NCI-H2171 treated with DMSO at 0.1 percent for 48 hours (cell line): ENCODE measurements at regions not wholly inside any gene's neighbourhood (a gene's known extent, or its start where the extent isn't known, plus 50 kb on each side); places are given as distances from the start of the nearest gene placed in this dataset.

Source experiments
- DNase-seq: peaks from one replicate; lab custom pipeline; 2025; lab: John Stamatoyannopoulos, UW

DNA sequence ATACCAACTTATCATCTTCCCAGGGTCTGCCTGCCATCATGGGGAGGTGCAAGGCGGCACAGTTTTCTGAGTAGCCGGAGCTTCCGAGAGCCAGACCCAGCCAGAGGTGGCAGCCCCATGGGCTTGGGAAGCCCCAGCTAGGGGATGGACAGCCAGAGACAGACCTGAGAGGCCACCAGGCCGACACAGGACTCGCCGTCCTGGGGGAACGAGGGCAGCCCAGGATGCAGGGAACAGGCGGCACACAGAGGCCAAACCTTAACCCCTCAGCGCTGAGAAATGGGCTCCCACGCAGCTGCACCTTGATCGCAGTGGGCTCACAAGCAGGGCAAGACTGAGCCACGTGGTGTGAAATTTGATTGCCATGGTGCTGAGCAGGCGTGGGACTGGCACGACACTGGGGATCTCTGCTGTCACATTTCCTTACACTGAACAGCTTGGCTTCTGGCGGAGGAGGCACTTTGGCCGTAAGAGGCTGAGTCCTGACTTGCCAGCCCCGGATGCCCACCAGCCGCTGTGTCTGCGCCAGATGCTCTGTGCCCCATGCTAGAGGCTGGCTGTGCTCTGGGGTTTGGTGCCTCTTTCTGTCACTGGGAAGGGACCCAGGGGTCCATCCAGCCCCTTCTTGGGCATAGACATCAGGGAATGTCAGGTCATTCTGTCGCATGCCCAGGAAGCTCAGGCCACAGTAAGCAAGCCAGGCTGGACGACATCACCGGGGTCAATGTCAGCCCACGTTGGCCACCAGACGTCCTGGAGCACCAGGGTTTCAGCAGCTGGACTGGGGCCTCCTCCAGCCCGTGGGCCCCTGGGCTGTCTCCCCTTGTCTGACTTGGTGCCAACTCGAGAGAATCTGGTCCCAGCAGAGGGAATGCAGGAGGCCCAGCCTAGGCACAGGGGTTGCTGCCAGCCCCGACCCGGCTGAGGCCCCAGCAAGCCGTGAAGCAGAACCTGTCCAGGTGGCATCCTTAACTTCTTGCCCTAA lies 312.1 kb upstream of the MYT1L start:
- DNase-seq, result peak; percentile 77

DNA sequence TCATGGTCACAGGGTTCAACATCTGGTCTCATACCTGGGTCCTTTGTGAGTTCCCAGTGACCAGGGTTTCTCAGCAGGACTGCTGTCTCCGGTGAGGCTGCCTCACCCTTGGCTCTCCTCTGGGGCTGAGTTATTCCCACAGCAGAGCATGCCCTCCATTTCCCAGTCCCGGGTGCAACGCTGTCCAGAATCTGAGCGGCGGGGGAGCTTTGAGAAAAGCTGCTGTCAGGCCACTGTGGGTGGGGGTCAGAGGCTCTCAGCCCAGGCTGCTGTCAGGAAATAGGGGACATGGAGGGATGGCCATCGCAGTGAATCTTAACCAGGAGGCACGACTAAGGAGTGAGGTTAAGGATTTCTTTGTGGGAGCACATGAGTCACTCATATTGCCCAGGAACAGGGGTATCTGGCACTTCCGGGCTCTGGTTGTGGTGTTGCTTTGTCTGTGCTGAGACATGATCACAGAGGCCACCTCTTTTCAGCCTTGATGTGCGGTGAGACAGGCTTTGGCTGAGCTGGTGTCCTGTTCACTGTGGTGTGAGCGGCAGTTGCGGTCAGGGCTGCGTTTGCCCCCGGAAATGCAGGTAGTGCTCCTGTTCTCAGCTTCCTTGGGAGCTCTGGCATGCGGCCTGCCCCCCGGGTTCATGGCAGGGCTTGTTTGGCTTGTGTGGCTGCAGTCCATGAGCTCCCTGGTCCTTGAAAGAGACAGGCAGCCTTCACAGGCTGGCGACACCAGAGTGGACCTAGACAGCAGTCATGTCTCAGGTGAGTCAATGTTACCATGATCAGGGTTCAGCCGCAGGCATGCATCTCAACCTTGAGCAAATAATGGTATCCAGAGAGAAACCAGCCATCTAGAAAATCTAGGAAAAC lies 310.7 kb upstream of the MYT1L start:
- DNase-seq, result no peak

DNA sequence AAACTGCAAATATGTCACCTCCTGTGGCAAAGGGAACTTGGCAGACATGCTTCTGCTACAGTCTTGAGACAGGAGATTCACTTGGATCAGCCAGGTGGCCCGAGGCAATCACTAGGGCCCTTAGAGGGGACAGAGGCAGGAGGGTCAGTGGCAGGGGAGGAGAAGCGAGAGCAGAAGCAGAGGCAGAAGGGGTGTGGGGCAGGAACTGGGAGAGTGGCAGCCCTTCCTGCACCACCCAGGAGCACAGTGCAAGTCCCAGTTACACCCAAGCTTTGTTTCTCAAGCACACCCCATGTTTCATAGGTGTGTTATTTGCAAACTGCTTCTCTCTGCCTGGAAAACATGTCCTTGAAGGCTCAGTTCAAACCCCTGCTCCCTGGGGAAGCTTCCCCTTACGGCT lies 309.7 kb upstream of the MYT1L start:
- no peak for DNase-seq

DNA sequence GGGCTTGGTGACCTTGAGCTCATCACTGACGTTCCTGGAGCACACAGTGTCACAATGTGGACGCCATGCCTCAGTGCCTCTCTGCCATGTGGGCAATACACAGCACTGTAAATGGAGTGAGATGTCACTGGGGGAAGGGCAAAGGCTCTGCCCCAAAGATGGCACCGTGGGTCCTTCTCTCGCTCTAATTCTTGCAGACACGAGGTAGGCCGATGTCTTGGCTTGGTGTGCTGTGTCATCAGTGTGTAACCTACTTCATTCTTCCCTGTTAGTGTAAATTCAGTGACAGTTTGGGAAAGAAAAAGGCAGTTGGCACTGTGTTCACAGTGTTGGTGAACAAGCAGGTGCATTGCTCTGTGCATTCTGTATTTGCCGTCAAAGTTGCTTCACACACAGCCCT lies 309.3 kb upstream of the MYT1L start:
- DNase-seq, result no peak

GRCh38 chr2:2639251-2640139 lies 308.4 kb upstream of the MYT1L start:
- DNase-seq, result no peak

DNA sequence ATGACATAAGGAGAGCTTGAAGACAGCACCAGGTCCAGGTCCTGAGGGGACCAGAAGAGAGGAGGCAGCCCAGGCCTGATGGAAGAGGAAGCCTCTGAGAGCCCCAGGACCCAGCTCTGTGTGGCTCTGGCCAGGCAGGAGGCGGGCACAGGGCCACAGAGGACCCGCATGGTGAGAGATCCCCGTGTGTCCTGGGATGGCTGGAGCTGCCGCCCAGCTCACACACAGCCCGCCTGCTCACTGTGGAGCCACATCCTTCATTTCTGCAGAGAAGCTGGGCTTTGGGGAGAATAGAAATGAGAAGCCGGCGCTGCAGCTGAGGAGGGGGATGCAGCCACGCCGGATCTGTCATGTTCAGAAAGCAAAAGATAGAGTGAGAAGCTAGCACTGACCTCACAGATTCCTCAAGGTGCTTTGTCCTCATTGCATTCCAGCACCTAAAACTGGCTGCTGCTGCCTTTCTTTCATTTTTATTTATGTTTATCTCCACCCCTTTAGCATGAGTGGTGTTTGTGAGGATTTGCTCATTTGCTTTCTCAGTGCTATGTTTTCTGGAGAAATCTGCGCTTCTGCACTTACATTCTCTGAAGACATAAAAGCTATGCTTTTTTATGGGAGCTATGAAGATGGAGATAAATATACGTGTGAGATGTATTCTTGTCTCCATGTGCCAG lies 307.6 kb upstream of the MYT1L start:
- DNase-seq, result no peak

- DNase-seq, result peak; percentile 39
Measured at GRCh38 chr2:2636813-2637212, 305.7 kb upstream of the MYT1L start.

GRCh38 chr2:2635025-2635528 lies 304.0 kb upstream of the MYT1L start:
- DNase-seq, result no peak

DNA sequence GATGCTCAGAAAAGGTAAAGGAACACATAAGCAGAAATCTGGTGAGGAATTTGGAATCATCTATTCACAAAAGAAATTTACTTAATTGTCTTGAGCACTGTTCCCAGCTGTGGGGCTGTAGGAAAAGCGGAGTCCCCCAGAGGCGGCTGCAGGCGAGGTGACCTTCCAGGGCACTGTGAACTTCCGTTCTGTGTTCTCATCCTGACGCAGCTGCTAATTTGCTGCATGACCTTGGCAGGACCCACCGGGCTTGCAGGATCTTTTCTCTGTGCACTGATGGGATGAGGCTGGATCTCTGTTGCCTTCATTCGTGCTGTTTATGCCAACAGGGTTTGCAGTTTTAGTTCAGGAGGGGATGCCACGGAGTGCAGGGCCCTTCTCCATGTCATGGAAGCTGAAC lies 301.9 kb upstream of the MYT1L start:
- DNase-seq, result no peak

GRCh38 chr2:2623939-2624338 lies 292.9 kb upstream of the MYT1L start:
- DNase-seq, result no peak

GRCh38 chr2:2621855-2622254 lies 290.8 kb upstream of the MYT1L start:
- DNase-seq, result no peak

- DNase-seq, result no peak
Measured at GRCh38 chr2:2620604-2621003, 289.5 kb upstream of the MYT1L start.

GRCh38 chr2:2619995-2620394 lies 288.9 kb upstream of the MYT1L start:
- no peak for DNase-seq

- no peak for DNase-seq
Measured at GRCh38 chr2:2614452-2614851, 283.4 kb upstream of the MYT1L start.

- peak; percentile 99 for DNase-seq
Measured at GRCh38 chr2:2613279-2614199, 282.5 kb upstream of the MYT1L start.

DNA sequence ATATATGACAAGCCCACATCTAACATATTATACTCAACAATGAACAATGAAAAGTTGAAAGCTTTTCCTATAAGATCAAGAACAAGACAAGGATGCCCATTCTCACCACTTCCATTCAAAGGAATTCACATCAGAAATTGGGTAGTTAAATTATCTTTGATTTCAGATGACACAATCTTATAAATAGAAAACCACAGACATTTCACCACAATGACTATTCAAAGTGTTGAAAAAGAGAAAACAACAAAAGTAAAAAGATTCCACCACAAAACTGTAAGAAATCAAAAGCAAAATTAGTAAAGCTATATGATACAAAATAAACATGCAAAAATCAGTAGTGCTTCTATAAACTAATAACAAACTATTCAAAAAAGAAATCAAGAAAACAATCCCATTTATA lies 279.7 kb upstream of the MYT1L start:
- DNase-seq, result no peak

GRCh38 chr2:2600366-2600765 lies 269.3 kb upstream of the MYT1L start:
- no peak for DNase-seq

GRCh38 chr2:2599441-2599840 lies 268.4 kb upstream of the MYT1L start:
- no peak for DNase-seq

- no peak for DNase-seq
Measured at GRCh38 chr2:2597712-2598111, 266.6 kb upstream of the MYT1L start.

- no peak for DNase-seq
Measured at GRCh38 chr2:2591542-2591940, 260.5 kb upstream of the MYT1L start.
